H9 (cell line): ENCODE measurements at regions not wholly inside any gene's neighbourhood (a gene's known extent, or its start where the extent isn't known, plus 50 kb on each side); places are given as distances from the start of the nearest gene placed in this dataset.

Experiments used
- DNase-seq: peaks from one replicate; pipeline ENCODE4 v3.0.0-alpha.2; 2017
- H2AFZ ChIP-seq: one replicate; pipeline ENCODE4 v1.6.1; 2013; ENCODE audit warnings: mild to moderate bottlenecking, low read length, control low read depth, moderate library complexity
- H2AK5ac ChIP-seq: 2 replicates; pipeline ENCODE4 v1.6.1; 2013; ENCODE audit warnings: low read length, control low read depth, mixed read lengths; ENCODE audit not compliant: insufficient read length
- H2BK120ac ChIP-seq: one replicate; pipeline ENCODE4 v1.6.1; 2013; ENCODE audit warnings: low read depth, mild to moderate bottlenecking, low read length, control low read depth, inconsistent platforms; ENCODE audit not compliant: poor library complexity, severe bottlenecking
- H2BK12ac ChIP-seq: 2 replicates; pipeline ENCODE4 v1.6.1; 2013; ENCODE audit warnings: low read length, control low read depth, mixed read lengths, low read depth; ENCODE audit not compliant: insufficient read length
- H2BK15ac ChIP-seq: 2 replicates; pipeline ENCODE4 v1.6.1; 2013; ENCODE audit warnings: low read depth, low read length, control low read depth
- H2BK20ac ChIP-seq: one replicate; pipeline ENCODE4 v1.6.1; 2013; ENCODE audit warnings: low read depth, mild to moderate bottlenecking, low read length, control low read depth, inconsistent platforms; ENCODE audit not compliant: poor library complexity, severe bottlenecking
- H2BK5ac ChIP-seq: 2 replicates; pipeline ENCODE4 v1.6.1; 2013; ENCODE audit warnings: low read length, control low read depth, mixed read lengths; ENCODE audit not compliant: insufficient read length
- H3K14ac ChIP-seq: 2 replicates; pipeline ENCODE4 v1.6.1; 2013; ENCODE audit warnings: low read length, control low read depth; ENCODE audit not compliant: insufficient read depth
- H3K18ac ChIP-seq: 2 replicates; pipeline ENCODE4 v1.6.1; 2013; ENCODE audit warnings: low read depth, mild to moderate bottlenecking, mixed read lengths, low read length, control low read depth; ENCODE audit not compliant: insufficient read length
- H3K23ac ChIP-seq: 2 replicates; pipeline ENCODE4 v1.6.1; 2013; ENCODE audit warnings: low read length, control low read depth, mixed read lengths, low read depth; ENCODE audit not compliant: insufficient read length
- H3K23me2 ChIP-seq: 2 replicates; pipeline ENCODE4 v1.6.1; 2013; ENCODE audit warnings: low read depth, mild to moderate bottlenecking, mixed read lengths, low read length, control low read depth; ENCODE audit not compliant: insufficient read length, poor library complexity, severe bottlenecking
- H3K27ac ChIP-seq: 2 replicates; pipeline ENCODE4 v1.5.1; 2013; ENCODE audit warnings: low read length, control low read depth, mixed read lengths, low read depth; ENCODE audit not compliant: insufficient read length
- H3K27me3 ChIP-seq: 2 replicates; pipeline ENCODE4 v1.6.1; 2013; ENCODE audit warnings: low read length, control low read depth, inconsistent platforms; ENCODE audit not compliant: insufficient read depth
- H3K4ac ChIP-seq: 2 replicates; pipeline ENCODE4 v1.6.1; 2013; ENCODE audit warnings: low read depth, mild to moderate bottlenecking, control low read depth, inconsistent platforms, low read length, moderate library complexity
- H3K4me1 ChIP-seq: 2 replicates; pipeline ENCODE4 v1.6.1; 2013; ENCODE audit warnings: low read length, control low read depth, inconsistent platforms; ENCODE audit not compliant: insufficient read depth
- H3K4me2 ChIP-seq: 2 replicates; pipeline ENCODE4 v1.6.1; 2013; ENCODE audit warnings: low read length, control low read depth, mixed read lengths; ENCODE audit not compliant: insufficient read length, insufficient read depth
- H3K56ac ChIP-seq: 2 replicates; pipeline ENCODE4 v1.6.1; 2013; ENCODE audit warnings: low read depth, mild to moderate bottlenecking, mixed read lengths, low read length, control low read depth; ENCODE audit not compliant: insufficient read length
- H3K79me1 ChIP-seq: 2 replicates; pipeline ENCODE4 v1.6.1; 2013; ENCODE audit warnings: low read depth, mild to moderate bottlenecking, moderate library complexity, low read length, control low read depth, inconsistent platforms; ENCODE audit not compliant: insufficient read depth, poor library complexity, severe bottlenecking
- H3K79me2 ChIP-seq: 2 replicates; pipeline ENCODE4 v1.6.1; 2013; ENCODE audit warnings: low read length, control low read depth, inconsistent platforms; ENCODE audit not compliant: insufficient read depth
- H3K9ac ChIP-seq: 2 replicates; pipeline ENCODE4 v1.6.1; 2013; ENCODE audit warnings: low read length, control low read depth, mixed read lengths; ENCODE audit not compliant: insufficient read length; ENCODE audit errors: extremely low read depth
- H3K9me3 ChIP-seq: one replicate; pipeline ENCODE4 v1.6.1; 2013; ENCODE audit warnings: low read depth, low read length, inconsistent platforms; ENCODE audit not compliant: control insufficient read depth
- H3T11ph ChIP-seq: one replicate; pipeline ENCODE4 v1.6.1; 2013; ENCODE audit warnings: mild to moderate bottlenecking, low read length, control low read depth, inconsistent platforms
- H4K20me1 ChIP-seq: one replicate; pipeline ENCODE4 v1.6.1; 2013; ENCODE audit not compliant: control insufficient read depth, insufficient read length, insufficient read depth
- H4K5ac ChIP-seq: 2 replicates; pipeline ENCODE4 v1.6.1; 2013; ENCODE audit warnings: low read depth, mild to moderate bottlenecking, mixed read lengths, low read length, control low read depth; ENCODE audit not compliant: insufficient read length
- H4K8ac ChIP-seq: replicated peaks from 2 replicates; pipeline ENCODE4 v1.6.1; 2013; ENCODE audit warnings: low read length, control low read depth, mixed read lengths, low read depth; ENCODE audit not compliant: insufficient read length
- H4K91ac ChIP-seq: 2 replicates; pipeline ENCODE4 v1.6.1; 2013; ENCODE audit warnings: low read depth, mild to moderate bottlenecking, moderate library complexity, mixed read lengths, low read length, control low read depth; ENCODE audit not compliant: insufficient read length
- H3K27ac Mint-ChIP-seq, 3 experiments: 2 replicates in 2 of 3; 3 replicates in 1 of 3; pipeline ENCODE4 v1.8.0; 2020 to 2021; ENCODE audit warnings: mixed read lengths in 3 of 3, mild to moderate bottlenecking in 1 of 3, moderate library complexity in 1 of 3
- H3K27me3 Mint-ChIP-seq: 2 replicates; pipeline ENCODE4 v1.8.0; 2021; ENCODE audit warnings: low read depth, mild to moderate bottlenecking, moderate library complexity, mixed read lengths
- H3K36me3 Mint-ChIP-seq, 3 experiments: 2 replicates in 2 of 3; 3 replicates in 1 of 3; pipeline ENCODE4 v1.8.0; 2020 to 2021; ENCODE audit warnings: low read depth in 3 of 3, mixed read lengths in 3 of 3; ENCODE audit not compliant: insufficient read depth in 1 of 3
- H3K4me1 Mint-ChIP-seq, 2 experiments: 2 replicates each; pipeline ENCODE4 v1.8.0; 2020; ENCODE audit warnings: mixed read lengths in 2 of 2
- H3K4me3 Mint-ChIP-seq, 2 experiments: 2 replicates in 1 of 2; 3 replicates in 1 of 2; pipeline ENCODE4 v1.8.0; 2020 to 2021; ENCODE audit warnings: mild to moderate bottlenecking in 2 of 2, mixed read lengths in 2 of 2, moderate library complexity in 1 of 2
- H3K9me3 Mint-ChIP-seq, 2 experiments: 2 replicates in 1 of 2; 3 replicates in 1 of 2; pipeline ENCODE4 v1.8.0; 2020; ENCODE audit warnings: mild to moderate bottlenecking in 2 of 2, mixed read lengths in 2 of 2, moderate library complexity in 1 of 2
- CTCF ChIP-seq: fragments of 200-600 bp; sonication (generic); conservative IDR thresholded peaks from 3 replicates; pipeline ENCODE4 v1.8.0; 2021; ENCODE audit warnings: antibody characterized with exemption, mild to moderate bottlenecking
- WGBS: extraction: QIAGEN DNeasy Blood & Tissue Kit; methylation state at CpG from one replicate; pipeline ENCODE4 v1.1.7; 2013; ENCODE audit warnings: missing lambda C conversion rate, low lambda C conversion rate, mixed read lengths; ENCODE audit not compliant: insufficient read length; ENCODE audit errors: extremely low coverage; 5-methylcytosine and 5-hydroxymethylcytosine counted together

- Mint-ChIP-seq H3K4me1 (peaks cover 17 to 19% of the 10 kb centered on the region in 2 experiments), H3K4me3 (no peak overlapping the region), H3K36me3 (no peaks in the 10 kb centered on the region), H3K9me3 (no peaks in the 10 kb centered on the region), H3K27me3 (no peaks in the 10 kb centered on the region), H3K27ac (no peak overlapping the region)
- H4K8ac ChIP-seq: no peak overlapping the region
- no peak overlapping the region for H4K91ac ChIP-seq
- no peak overlapping the region for H2BK20ac ChIP-seq
- no peak overlapping the region for H2AFZ ChIP-seq
- no peaks in the 10 kb centered on the region for H3K79me2 ChIP-seq
- H3K18ac ChIP-seq: no peak overlapping the region
- no peak overlapping the region for H3K4ac ChIP-seq
- no peak overlapping the region for H2AK5ac ChIP-seq
- no peaks in the 10 kb centered on the region for H3K9me3 ChIP-seq
- WGBS: no CpG with 5 or more reads among the region's 2 CpGs
- no peak overlapping the region for H3K23ac ChIP-seq
- no peak for TF ChIP-seq CTCF
- H3K56ac ChIP-seq: no peak overlapping the region
- no peak overlapping the region for H3K27ac ChIP-seq
- H2BK15ac ChIP-seq: no peak overlapping the region
- H3T11ph ChIP-seq: no peak overlapping the region
- no peaks in the 10 kb centered on the region for H3K79me1 ChIP-seq
- H3K9ac ChIP-seq: no peak overlapping the region
- H2BK12ac ChIP-seq: no peak overlapping the region
- no peaks in the 10 kb centered on the region for H3K27me3 ChIP-seq
- no peaks in the 10 kb centered on the region for H4K20me1 ChIP-seq
- H2BK120ac ChIP-seq: no peak overlapping the region
- peaks cover 2% of the 10 kb centered on the region for H3K4me1 ChIP-seq
- no peak for DNase-seq
- no peak overlapping the region for H3K14ac ChIP-seq
- H4K5ac ChIP-seq: no peak overlapping the region
- H3K23me2 ChIP-seq: no peaks in the 10 kb centered on the region
- H3K4me2 ChIP-seq: no peak overlapping the region
- no peak overlapping the region for H2BK5ac ChIP-seq
Observed at GRCh38 chr4:126435491-126435890, 1120.7 kb downstream of the FAT4 start.
